ENCODE measurements at regions not wholly inside any gene's neighbourhood (a gene's known extent, or its start where the extent isn't known, plus 50 kb on each side); places are given as distances from the start of the nearest gene placed in this dataset.
"Not testable (repeated sequence)": the region's sequence is repeated elsewhere in the genome, so short reads cannot be mapped to it uniquely, and the experiment has no call there.

DNA sequence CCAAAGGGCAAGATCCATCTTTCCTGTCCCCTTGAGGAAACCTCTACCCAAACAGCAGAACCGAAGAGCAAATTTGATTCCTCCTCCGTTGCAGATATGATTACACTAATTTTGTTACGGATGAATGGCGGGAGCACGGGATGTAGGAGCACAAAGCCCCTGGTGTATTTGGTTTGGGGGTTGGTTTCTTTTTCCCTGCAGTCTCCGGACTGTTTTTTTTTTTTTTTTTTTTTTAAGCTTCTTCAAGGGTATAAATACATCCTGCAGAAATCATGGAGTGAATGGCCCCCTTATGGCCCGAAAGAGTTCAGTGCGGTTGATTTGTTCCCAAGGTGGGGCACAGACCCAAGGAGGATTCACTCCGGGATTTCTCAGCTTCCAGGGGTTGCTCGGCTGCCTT is 135.3 kb upstream of the SH3BP4 start:
- intact Hi-C loops (cut with DNase I): no loop called here
- ATAC-seq (ENCODE audit: poor library complexity) (no peak), DNase-seq (no peak)

DNA sequence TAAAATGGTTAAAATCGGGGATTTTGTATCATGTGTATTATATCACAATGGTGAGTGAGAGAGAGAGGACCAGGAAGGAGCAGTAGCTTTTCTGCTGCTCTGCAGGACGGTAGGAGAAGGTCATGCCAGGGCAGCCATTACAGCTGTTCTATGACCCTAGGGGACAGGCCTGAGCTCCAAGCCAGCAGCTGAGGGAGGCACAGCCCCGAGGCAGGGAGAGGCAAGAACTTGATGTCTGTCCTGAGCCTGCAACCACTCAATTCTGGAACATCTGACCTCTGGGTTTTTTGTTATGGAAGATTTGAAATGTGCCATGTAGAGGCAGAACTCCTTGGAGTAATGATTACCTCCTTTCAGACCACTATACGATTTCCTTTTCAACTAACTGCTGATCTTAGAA is 135.8 kb upstream of the SH3BP4 start:
- DNase-seq (no peak), ATAC-seq (ENCODE audit: poor library complexity) (no peak)
- intact Hi-C loops (cut with DNase I): no loop called here

DNA sequence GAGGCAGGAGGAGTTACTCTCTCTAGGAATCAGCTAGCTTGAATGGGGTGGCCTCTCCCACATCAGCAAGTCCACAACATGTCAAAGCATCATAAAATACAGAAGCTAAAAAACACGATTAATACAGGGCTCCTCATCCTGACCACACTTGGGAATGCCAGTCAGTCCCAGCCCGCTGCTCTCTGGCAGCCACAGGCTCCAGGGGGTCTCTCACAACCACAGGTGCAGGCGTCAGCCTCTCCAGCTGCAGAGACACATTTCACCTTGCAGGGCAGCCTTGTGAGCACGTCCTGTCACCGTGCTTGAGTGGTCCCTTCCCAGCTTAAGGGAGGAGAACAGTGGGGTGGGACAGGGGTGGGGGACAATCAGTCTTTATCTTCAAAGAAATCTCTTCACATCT is 137.4 kb upstream of the SH3BP4 start:
- intact Hi-C loops (cut with DNase I): no loop called here
- DNase-seq (no peak), ATAC-seq (ENCODE audit: poor library complexity) (no peak)

DNA sequence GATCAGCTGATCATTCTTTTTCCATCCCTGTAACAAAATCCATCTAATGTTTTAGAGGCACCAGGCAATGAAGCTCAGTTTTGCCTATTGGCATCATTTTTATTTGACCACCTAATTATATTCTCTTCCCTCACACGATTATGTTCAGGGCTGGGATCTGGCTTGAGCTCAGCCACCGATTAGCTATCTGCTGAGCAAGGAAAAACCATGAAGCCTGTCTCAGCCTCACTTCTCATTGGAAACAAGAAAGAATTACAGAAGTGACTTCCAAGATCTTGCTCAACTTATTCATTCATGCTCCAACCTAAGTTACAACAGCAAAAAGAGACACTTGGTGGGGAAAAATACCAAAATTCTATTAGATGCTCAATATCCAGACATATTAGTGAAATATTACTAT is 139.0 kb upstream of the SH3BP4 start:
- ATAC-seq (ENCODE audit: poor library complexity): no peak
- no peak for DNase-seq
- intact Hi-C loops (cut with DNase I): no loop called here

DNA sequence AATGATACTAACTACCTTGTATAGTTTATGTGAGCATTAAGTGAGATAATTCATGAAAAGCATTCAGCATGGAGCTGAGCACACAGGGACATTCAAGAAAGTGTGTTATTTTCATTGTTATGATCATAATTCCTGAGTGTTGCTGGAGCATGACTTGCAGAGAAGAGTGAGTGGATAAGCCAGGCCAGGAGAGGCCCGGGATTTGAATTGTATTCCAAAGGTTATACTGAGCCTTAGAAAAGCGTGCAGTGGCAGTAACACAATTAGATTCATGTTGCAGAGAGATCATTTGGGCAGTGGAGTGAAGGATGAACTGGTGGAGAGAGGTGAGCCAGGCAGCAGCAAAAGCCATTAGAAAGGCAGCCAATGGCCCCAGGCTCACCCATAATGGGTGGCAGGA is 142.9 kb upstream of the SH3BP4 start:
- no peak for ATAC-seq (ENCODE audit: poor library complexity)
- intact Hi-C loops (cut with DNase I): no loop called here
- no peak for DNase-seq

DNA sequence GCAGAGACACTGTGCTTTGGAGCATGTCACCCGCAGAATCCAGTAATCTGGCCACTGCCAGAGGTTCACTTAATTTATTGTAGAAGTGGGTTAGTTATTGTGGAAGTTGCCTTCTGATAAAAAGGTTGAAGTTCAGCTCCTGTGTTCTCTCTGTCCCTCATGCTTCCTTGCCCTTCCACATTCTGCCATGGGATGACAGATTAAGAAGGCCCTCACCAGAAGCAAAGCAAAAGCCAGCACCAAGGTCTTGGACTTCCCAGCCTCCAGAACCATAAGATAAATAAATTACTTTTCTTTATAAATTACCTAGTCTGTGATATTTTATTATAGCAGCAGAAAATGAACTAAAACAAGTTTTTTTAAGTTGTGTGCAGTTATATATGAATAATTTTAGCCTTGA is 145.0 kb upstream of the SH3BP4 start:
- no peak for ATAC-seq (ENCODE audit: poor library complexity)

DNA sequence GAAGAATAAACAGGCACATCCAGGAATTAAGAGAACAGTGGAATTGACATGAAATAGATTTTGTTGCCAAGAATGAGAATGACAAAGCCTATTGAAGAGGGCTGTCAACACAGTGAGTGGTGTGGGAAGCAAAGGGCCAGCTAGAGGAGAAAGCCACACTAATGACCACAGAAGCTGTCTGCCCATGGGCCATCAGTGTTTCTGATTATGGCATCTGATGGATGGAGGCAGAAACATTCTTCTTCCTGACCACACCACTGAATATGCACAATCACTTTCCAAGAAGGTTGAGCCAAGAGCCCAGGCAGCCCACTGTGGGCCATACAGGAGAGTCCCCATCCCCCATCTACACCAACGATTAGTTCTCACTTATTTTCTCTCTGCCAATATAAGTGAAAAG is 146.0 kb upstream of the SH3BP4 start:
- DNase-seq (no peak), ATAC-seq (ENCODE audit: poor library complexity) (no peak)
- intact Hi-C loops (cut with DNase I): no loop called here

More for the DNA sequence above, 145.0 kb upstream of the SH3BP4 start:
- intact Hi-C loops (cut with DNase I): no loop called here
- no peak for DNase-seq

DNA sequence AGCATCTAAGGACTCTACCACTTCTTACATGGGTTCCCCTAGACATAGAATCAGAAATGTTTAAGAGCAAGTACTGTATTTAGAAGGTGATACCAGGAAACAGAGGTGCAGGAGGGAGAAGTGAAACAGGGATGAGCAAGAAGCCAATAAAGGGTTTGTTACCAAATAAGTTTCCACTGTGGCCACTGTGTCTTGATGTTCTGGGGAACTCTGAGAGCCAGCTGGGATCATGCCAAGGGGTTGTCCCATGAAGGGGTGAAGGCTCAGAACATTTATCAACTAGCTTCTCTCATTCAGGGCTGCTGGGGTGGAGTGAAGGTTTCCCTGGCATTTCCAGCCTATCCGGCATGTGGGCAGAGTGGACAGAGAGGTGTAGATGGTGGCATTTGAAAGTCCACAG is 147.1 kb upstream of the SH3BP4 start:
- DNase-seq (no peak), ATAC-seq (ENCODE audit: poor library complexity) (no peak)
- intact Hi-C loops (cut with DNase I): no loop called here

DNA sequence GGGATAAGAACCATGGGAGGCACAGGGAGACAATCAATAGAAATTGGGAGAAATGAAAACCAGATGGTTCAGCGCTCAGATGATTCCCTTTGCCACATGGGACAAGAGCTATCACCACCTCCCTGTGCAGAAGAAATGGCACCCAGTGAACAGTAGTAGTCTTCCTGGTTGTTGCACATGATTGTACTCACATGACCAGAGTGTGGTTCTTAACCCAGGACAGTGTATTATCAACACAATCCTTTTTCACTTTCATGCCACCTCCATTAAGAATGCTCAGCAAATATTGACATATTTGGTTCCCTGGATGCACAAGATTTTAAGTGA is 149.0 kb upstream of the SH3BP4 start:
- no peak for ATAC-seq (ENCODE audit: poor library complexity)
- intact Hi-C loops (cut with DNase I): no loop called here
- DNase-seq: no peak

DNA sequence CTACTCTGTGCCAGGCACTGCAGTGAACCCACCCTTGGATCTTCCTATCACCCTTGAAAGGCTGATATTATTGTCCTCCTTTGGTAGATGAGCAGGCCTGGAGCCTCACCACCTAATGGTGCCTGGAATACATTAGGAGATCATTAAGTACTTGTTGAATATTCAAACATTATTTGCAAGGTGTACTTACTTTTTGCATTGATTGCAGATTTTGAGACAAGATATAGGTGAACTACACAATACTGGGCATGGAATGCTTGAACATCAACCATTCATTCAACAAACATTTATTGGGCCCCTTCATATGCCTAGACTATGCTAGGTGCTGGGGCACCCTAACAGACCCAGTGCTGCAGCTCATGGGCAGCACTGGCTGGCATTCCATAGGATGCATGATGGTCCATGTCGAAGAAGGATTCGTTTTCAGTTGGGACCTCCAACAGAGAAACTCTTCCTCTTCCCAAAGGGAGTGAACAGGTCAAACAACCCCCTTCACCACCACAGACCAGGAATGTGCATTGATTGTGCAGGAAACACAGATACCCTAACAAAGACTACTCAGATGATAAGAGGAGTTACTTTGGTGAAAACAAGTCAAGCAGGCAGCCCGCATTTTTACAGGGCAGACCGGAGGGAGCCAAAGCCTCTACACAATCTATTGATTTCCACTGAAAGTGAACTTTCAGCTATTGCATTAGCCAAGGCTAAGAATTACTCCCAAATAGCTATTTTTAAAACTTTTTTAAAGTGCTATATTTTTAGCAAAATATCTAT is 149.6 kb upstream of the SH3BP4 start:
- intact Hi-C loops (cut with DNase I): no loop called here
- DNase-seq (no peak), ATAC-seq (ENCODE audit: poor library complexity) (no peak)

DNA sequence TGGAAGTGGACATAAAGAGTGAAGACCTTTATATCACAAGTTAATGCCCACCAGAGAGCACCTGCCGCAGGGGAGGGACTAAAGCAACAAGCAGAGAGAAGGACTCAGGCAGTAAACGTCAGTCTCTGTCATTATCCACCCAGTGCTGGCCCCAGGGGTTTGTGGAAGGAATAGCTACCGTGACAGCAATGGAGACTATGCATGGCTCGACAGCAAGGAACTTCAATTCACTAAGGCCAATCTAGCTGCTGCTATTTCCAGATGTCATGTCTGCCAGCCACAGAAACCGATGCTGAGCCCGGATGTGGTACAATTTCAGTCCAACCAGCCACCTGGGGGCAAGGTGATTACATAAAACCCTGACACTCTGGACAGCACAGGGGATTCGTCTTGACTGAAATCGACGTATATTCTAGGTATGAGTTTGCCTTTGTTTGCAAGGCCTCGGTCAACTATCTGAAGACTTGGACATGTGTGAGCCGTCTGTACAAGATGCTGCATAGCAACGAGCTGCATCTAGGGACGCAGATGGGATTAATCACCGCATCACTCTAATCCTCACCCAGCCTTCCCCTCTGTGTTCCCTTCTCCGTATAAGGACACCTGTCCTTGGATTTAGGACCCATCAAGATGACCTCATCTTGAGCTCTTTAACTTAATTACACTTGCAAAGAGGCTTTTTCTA is 154.1 kb upstream of the SH3BP4 start:
- no peak for DNase-seq
- no peak for ATAC-seq (ENCODE audit: poor library complexity)
- intact Hi-C loops (cut with DNase I): no loop called here

DNA sequence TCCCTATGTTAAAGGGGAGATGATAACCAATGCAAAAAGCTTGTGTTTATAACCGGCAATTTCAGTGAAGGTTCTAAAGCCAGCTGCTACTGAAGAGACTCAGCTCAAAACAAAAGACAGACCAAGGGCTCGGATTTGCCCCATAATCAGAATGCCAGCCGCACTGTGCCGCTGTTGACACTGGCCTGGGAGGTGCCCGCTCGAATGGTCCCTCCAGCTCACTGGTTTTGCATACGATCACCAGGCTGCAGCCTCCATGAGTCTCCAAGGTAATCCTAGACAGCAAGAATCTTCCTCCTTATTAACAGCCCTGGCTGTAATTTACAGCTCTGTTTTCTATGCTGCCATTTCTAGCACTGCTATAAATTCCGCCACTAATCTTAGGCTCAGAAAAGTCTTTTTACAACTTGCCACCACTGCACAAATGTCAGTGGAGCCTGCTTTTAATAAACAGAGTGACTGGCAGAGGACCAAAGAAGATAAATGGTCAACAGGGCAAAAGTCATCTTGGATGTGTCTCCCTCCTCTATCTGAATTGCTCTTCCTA is 155.7 kb upstream of the SH3BP4 start:
- DNase-seq (no peak), ATAC-seq (ENCODE audit: poor library complexity) (no peak)
- intact Hi-C loops (cut with DNase I): no loop called here

DNA sequence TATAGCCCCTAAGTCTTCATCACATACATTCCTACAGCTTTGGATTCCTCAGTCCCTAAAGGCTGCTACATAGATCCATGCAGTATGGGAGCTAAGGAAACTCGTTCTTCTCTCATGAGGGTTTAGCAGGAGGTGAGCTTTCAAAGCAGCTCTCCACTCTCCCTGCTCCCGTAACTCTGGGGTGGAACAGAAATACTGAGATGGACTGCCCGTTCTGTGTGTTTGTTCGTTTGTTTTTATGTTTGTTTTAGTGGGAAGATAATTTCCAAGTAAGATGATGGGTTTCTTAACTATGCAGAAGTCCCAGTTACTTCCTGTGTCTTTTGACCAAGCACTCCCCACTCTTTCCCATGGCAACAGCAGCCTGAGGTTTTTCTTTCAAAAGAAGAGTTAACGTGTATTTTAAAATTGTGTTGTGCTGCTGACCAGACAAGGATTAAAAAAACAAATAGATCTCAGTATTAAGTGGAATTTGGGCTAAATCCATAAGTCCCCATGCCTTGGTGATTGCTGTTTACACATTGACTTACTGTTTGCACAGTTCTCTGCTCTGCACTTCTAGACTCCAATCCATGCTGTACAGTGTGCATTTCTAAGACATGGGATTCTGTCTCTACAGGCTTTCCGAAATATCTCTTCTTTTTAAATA is 156.4 kb upstream of the SH3BP4 start:
- intact Hi-C loops (cut with DNase I): no loop called here
- no peak for DNase-seq
- no peak for ATAC-seq (ENCODE audit: poor library complexity)

DNA sequence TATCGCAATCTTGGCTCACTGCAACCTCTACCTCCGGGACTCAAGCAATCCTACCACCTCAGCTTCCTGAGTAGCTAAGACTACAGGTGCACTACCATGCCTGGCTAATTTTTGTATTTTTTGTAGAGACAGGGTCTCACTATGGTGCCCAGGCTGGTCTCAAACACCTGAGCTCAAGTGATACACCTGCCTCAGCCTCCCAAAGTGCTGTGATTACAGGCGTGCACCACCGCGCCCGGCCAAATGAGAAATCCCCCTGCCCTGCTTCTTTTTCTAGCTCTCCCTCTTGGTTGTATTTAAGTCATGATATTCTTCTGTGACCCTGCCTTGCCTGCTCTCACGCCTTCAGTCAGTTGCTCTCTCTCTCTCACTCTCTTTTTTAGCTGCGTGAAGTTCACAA is 157.0 kb upstream of the SH3BP4 start:
- intact Hi-C loops (cut with DNase I): no loop called here
- DNase-seq (no peak), ATAC-seq (ENCODE audit: poor library complexity) (no peak)

DNA sequence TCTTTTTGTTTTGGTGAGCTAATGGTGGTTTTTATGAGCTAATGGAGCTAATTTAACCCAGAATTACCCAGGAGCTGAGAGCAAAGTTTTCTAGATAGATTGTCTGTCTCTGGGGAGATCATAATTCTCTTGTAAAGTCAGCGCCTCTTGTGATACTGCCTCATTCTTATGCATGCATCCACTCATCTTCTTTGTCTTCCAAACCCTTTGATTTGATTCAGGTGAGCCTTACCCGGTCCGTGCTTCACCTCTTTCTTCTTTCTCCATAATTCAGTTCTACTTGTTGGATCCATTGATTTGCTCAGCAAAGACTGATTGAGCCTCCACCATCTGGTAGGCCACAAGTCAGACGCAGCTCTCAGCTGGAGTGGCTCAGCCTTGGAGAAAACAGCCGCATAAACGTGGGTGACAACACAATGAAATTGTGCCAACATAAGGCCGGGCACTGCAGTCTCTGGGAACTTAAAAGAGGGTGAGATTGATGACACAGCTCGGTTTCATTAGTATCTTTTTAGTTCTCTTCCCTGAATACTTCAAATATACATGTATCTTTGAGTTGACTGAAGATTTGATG is 158.5 kb upstream of the SH3BP4 start:
- DNase-seq: no peak
- intact Hi-C loops (cut with DNase I): no loop called here
- ATAC-seq (ENCODE audit: poor library complexity): no peak

DNA sequence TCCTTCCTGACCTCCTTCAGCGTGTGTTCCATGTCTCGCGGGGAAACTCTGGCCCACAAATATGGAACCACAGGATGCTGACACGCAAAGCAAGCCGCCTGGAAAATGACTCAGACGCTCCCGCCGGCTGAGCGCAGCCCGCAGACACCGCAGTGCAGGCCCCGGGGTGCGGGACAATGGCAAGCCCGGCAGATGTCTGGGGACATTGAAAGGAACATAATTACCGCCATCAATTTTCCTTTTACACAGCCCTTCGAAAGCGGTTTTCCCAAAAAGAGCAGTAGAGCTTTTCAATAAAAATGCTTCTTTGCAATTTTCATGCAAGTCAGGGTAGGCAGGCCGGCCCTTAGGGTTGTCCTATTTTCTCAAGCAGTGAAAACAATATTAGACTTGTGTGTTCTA is 159.2 kb upstream of the SH3BP4 start:
- intact Hi-C loops (cut with DNase I): no loop called here
- ATAC-seq (ENCODE audit: poor library complexity): no peak
- DNase-seq: no peak

DNA sequence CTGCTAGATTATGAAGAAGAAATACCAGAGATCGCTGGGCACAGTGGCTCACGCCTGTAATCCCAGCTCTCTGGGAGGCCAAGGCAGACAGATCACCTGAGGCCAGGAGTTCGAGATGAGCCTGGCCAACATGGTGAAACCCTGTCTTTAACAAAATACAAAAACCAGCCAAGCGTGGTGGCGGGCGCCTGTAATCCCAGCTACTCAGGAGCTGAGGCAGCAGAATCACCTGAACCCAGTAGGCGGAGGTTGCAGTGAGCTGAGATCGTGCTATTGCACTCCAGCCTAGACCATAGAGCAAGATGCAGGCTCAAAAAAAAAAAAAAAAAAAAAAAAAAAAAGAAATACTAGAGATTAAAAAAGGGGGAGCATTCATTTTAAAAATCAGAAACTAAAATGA is 159.7 kb upstream of the SH3BP4 start:
- intact Hi-C loops (cut with DNase I); ATAC-seq (ENCODE audit: poor library complexity); DNase-seq: not testable (repeated sequence)

DNA sequence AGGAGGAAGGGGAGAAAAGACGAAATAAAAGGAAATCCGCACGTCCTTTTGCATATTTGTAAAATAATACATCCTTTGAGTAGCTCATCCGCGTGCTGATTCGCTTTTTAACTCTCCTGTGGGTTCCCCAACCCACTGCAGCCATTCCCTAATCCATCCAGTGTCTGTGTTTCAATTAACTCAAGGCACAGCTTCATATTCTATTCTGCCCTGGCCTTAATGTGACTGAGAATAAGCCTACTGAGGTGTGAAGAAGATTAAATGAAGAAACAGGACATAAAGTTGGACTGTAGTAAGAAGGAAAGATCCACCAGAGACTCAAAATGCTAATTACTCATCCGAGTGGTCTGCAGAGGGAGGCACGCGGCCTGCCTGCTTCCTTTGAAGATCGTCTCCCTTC is 161.4 kb upstream of the SH3BP4 start:
- no peak for ATAC-seq (ENCODE audit: poor library complexity)
- intact Hi-C loops (cut with DNase I): no loop called here
- no peak for DNase-seq

DNA sequence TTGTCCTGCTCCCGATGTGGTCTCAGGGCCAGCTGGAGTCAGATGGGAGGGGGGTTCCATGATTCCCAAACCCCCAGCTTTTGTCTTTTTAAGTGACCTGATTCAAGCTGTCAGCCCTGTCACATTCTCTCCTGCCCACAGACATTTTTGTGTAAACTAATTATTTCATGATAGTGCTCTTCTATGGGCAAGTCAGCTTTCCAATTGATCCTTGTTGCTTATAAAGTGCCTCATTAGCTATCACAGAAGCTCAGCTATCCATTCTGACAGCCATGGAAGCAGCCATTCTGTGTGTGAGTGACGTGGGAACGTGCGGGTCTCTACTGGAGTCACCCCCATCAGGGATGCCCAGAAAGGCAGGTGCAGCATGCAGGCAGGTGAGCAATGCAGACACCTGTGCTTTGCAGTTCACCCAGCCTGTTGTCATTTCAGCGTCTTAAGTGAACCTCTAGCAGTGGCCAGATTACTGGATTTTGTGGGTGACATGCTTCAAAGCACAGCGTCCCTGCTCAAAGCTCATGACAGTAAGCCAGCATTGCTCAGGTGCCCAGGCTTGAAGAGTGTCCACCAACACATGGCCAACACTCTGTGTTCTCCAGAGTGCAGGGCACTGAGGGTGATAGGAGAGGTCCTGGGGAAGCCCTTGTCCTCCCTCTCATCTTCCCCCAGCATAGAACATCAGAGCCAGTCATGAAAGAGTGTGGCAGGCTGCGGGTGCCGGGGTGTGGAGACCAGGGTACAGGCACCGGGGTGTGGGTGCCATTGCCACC is 162.1 kb upstream of the SH3BP4 start:
- DNase-seq (no peak), ATAC-seq (ENCODE audit: poor library complexity) (no peak)
- intact Hi-C loops (cut with DNase I): no loop called here
